ENCODE measurements at regions not wholly inside any gene's neighbourhood (a gene's known extent, or its start where the extent isn't known, plus 50 kb on each side); places are given as distances from the start of the nearest gene placed in this dataset.

DNA sequence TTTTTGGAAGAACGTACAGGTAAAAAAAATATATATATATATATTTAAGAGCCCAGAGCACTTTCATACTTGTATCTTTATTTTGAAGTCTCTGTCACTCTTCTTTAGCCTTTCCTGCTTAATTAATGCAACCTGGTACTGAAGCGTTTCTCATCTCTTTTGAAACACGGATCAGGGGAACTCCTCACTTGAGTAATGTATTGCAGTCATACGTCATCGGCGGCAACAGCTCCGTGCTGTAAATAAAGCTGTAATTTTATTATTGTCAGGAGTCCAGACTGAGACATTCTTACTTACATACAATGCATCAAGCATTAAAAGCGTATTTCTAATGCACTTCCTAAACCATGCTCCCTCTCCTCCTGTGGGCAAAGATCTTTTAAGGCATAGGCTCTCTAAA lies 514.7 kb downstream of the SOX11 start:
- TF ChIP-seq, protein P1, sequence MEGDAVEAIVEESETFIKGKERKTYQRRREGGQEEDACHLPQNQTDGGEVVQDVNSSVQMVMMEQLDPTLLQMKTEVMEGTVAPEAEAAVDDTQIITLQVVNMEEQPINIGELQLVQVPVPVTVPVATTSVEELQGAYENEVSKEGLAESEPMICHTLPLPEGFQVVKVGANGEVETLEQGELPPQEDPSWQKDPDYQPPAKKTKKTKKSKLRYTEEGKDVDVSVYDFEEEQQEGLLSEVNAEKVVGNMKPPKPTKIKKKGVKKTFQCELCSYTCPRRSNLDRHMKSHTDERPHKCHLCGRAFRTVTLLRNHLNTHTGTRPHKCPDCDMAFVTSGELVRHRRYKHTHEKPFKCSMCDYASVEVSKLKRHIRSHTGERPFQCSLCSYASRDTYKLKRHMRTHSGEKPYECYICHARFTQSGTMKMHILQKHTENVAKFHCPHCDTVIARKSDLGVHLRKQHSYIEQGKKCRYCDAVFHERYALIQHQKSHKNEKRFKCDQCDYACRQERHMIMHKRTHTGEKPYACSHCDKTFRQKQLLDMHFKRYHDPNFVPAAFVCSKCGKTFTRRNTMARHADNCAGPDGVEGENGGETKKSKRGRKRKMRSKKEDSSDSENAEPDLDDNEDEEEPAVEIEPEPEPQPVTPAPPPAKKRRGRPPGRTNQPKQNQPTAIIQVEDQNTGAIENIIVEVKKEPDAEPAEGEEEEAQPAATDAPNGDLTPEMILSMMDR (IDR thresholded peaks at IDR 0.05) = no peak
- TF ChIP-seq EZH2phosphoT487 (IDR thresholded peaks at IDR 0.05) (no peak), EZH2 (IDR thresholded peaks at IDR 0.05) (no peak)

Measured in neural progenitor cell (in vitro differentiated cells).